Germinal center (tissue), 1 donor: ENCODE measurements at regions not wholly inside any gene's neighbourhood (a gene's known extent, or its start where the extent isn't known, plus 50 kb on each side); places are given as distances from the start of the nearest gene placed in this dataset.

Experiments
- DNase-seq: peaks from one replicate; pipeline ENCODE4 v3.0.0; 2012; ENCODE audit warnings: mixed read lengths, low spot score

- DNase-seq = no peak
Measured at GRCh38 chr21:27126140-27126539, 159.3 kb upstream of the ADAMTS5 start.

- no peak for DNase-seq
Measured at GRCh38 chr21:27122686-27123085, 155.8 kb upstream of the ADAMTS5 start.

- DNase-seq = no peak
Measured at GRCh38 chr21:27114111-27114510, 147.2 kb upstream of the ADAMTS5 start.

GRCh38 chr21:27112186-27112585, 145.3 kb upstream of the ADAMTS5 start:
- DNase-seq = no peak

- DNase-seq = no peak
Measured at GRCh38 chr21:27110956-27111355, 144.1 kb upstream of the ADAMTS5 start.

GRCh38 chr21:27108701-27109100, 141.8 kb upstream of the ADAMTS5 start:
- DNase-seq = no peak

GRCh38 chr21:27108228-27108627, 141.3 kb upstream of the ADAMTS5 start:
- no peak for DNase-seq

GRCh38 chr21:27104846-27105431, 138.1 kb upstream of the ADAMTS5 start:
- no peak for DNase-seq

- no peak for DNase-seq
Measured at GRCh38 chr21:27103768-27104167, 136.9 kb upstream of the ADAMTS5 start.

- no peak for DNase-seq
Measured at GRCh38 chr21:27101523-27101922, 134.6 kb upstream of the ADAMTS5 start.

DNA sequence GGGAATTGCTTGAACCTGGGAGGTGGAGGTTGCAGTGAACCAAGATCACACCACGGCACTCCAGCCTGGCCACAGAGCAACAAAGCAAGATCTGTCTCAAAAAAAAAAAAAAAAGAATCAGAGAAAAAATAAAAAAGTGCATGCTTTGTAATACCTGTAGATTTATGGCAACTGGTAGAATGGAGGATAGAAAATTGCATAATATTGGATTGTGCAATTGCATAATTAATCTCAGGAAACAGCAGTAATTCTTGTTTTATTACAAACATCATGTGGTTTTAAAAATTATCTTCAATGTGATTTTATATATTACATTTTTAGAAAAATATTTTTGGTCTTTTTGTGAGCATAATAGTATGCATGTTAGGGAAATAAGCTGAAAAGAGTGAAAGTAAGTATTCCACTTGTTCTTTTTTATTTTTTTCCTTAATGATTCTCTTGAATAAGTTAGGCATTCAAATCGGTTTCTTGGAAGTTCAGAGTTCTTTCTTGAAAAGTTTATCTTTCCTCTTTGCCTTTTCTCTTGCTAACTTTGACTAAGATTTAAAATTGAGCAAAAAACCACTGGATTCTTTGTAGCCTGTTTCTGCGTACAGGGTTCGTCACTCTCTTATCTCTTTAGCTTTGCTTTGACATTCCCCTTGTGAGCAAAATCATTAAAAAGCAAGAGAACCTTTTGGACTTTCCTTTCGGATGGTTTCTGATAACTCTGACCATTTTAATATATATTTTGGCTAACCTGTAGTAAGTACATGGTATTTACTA, 127.5 kb upstream of the ADAMTS5 start:
- no peak for DNase-seq

- no peak for DNase-seq
Measured at GRCh38 chr21:27086630-27087029, 119.7 kb upstream of the ADAMTS5 start.

- DNase-seq = no peak
Measured at GRCh38 chr21:27086186-27086585, 119.3 kb upstream of the ADAMTS5 start.

DNA sequence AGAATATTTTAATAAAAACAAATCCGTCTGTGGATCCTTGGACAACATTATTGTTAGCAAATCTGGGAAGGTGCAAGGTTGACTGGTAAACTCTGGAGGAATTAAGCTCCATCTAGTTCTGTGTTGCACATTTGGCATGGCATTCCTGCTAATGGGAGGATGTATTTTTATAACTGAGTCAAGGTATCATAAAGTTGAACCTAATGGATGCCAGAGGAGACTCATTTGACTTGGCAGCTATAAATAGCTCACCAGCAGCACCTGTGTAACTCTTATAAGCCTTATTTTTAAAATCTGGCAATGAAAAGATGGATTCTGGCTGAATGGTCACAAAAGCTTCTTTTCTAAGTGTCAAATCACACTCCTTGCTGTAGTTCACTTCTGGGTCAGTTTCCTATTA, 118.5 kb upstream of the ADAMTS5 start:
- DNase-seq = no peak

DNA sequence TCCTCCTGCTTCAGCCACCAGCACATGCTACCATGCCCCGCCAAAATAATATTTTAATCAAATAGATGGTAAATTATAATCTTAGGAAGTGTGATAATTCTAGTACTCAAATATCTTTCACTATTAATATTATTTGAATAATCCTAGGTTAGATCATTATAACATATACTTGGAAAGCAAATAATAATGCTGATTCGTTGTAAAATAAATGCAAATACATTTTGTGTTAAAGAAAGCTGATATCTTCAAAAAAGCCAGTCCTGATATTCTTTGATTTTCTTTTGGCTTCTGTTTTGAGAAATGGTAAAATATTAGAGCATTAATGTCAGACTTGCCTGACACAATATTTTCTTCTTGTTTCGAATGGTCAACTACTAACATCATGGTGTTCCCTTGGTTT, 116.3 kb upstream of the ADAMTS5 start:
- DNase-seq = no peak

- DNase-seq = no peak
Measured at GRCh38 chr21:27082431-27083010, 115.6 kb upstream of the ADAMTS5 start.

DNA sequence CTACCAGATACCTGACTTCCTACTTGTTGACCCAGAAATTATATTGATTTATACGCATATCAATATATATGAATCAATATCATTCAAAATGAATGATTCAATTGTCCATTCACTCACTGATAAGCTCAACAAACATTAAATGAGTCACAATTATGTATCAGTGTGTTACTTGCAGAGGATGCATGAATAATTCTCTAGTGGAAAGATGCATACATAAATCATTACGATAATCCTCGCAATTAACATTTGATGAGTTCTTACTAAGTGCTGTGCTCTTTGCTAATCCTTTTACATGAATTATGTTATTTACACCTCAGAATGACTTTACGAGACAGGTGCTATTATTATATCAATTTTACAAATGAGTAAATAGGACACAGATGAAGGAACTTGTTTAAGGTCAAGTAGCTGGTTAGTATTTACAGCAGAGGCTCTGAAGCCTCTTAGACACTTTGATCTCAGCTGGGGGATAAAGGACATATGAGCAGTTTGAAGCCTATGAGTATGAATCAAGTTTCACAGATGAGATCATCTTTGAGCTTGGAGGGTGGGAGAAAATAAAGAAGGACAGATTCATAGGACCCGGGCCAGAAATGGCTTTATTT, 112.8 kb upstream of the ADAMTS5 start:
- DNase-seq = no peak

DNA sequence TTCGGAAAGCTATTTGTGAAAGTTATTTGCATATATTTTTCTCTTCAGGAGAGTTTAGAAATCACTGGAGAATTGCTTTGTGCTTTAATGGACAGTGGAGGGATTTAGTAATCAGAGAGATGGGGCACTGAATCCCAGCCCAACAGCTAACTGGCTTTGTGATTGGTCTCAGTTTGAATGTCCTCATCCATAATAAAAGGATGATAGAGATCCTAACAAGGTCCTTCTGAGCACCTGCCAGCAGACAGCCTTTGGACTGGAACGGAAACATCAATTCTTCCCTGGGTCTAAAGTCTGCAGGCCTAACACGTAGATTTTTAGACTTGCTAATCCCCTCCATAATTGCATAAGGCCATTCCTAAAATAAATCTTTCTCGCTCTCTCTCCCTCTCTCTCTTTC, 112.0 kb upstream of the ADAMTS5 start:
- DNase-seq = no peak

- no peak for DNase-seq
Measured at GRCh38 chr21:27077501-27077900, 110.6 kb upstream of the ADAMTS5 start.

DNA sequence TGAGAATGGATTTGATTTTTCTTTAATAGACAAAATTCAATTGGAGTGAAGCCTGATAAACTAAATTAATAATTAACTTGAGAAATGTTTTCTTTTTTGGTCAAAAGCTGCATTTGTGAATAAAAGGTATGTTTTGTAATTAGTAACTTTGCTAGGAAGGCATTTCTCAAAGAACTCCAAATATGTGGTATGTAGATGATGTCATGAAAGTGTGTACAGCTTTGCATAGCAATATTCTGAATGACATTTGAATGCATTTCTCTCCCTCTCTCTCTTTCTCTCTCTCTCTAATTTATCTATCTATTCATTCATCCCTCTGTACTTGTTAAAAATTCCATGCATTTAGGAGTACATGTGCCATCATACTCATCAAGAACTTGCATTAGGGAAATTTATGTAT, 109.1 kb upstream of the ADAMTS5 start:
- DNase-seq = no peak

GRCh38 chr21:27070861-27071670, 104.2 kb upstream of the ADAMTS5 start:
- DNase-seq = no peak

- DNase-seq = no peak
Measured at GRCh38 chr21:27068811-27069210, 101.9 kb upstream of the ADAMTS5 start.
